IMR-90 (cell line): ENCODE measurements at regions not wholly inside any gene's neighbourhood (a gene's known extent, or its start where the extent isn't known, plus 50 kb on each side); places are given as distances from the start of the nearest gene placed in this dataset.
A peak's percentile ranks its signal among the peaks of the same experiment; 100 is the strongest.

Experiments
- ATAC-seq: fragments of 200-7000 bp; cut with Tn5 transposase; 2 replicates; pipeline ENCODE4 v1.9.1; 2020; ENCODE audit warnings: low read depth, mild to moderate bottlenecking, moderate library complexity
- BruUV-seq: library from RNA; stranded (reverse); fragments of 400-500 nt; replicated peaks from 2 replicates; lab custom pipeline; 2021; lab: Mats Ljungman, UMichigan
- CTCF ChIA-PET: fragments of 300-600 bp; formaldehyde crosslinking; extraction: SDS; loops from one replicate; lab custom pipeline; 2021; ENCODE audit warnings: antibody characterized with exemption; lab: Yijun Ruan, JAX
- POLR2A ChIA-PET: fragments of 300-600 bp; sonication (Branson Sonifier 250); formaldehyde crosslinking; loops from one replicate; lab custom pipeline; 2022; ENCODE audit warnings: antibody characterized with exemption; ENCODE audit not compliant: unreplicated experiment; lab: Charles Lee
- DNase-seq: peaks from one replicate; pipeline ENCODE4 v3.0.0; 2013
- H2AFZ ChIP-seq: replicated peaks from 2 replicates; pipeline ENCODE3; 2013; ENCODE audit warnings: low read length, mild to moderate bottlenecking; ENCODE audit not compliant: poor library complexity
- H2AK5ac ChIP-seq: 2 replicates; pipeline ENCODE4 v1.6.1; 2013; ENCODE audit warnings: low read depth, low read length, inconsistent platforms
- H2AK9ac ChIP-seq: replicated peaks from 2 replicates; pipeline ENCODE3; 2013; ENCODE audit warnings: mild to moderate bottlenecking, low read depth, low read length, moderate library complexity; ENCODE audit not compliant: poor library complexity
- H2BK120ac ChIP-seq: 2 replicates; pipeline ENCODE4 v1.6.1; 2013; ENCODE audit warnings: low read depth, low read length, inconsistent platforms
- H2BK15ac ChIP-seq: 3 replicates; pipeline ENCODE4 v1.6.1; 2013; ENCODE audit warnings: low read depth, low read length, inconsistent platforms
- H2BK20ac ChIP-seq: 2 replicates; pipeline ENCODE4 v1.6.1; 2013; ENCODE audit warnings: low read depth, mild to moderate bottlenecking, inconsistent platforms, low read length, moderate library complexity
- H2BK5ac ChIP-seq: 2 replicates; pipeline ENCODE4 v1.6.1; 2013; ENCODE audit warnings: mild to moderate bottlenecking, low read depth, low read length, inconsistent platforms; ENCODE audit not compliant: poor library complexity, severe bottlenecking
- H3K14ac ChIP-seq: replicated peaks from 2 replicates; pipeline ENCODE4 v1.6.1; 2013; ENCODE audit warnings: low read depth, low read length, inconsistent platforms
- H3K18ac ChIP-seq: 2 replicates; pipeline ENCODE4 v1.6.1; 2013; ENCODE audit warnings: low read depth, low read length, control low read depth
- H3K23ac ChIP-seq: 2 replicates; pipeline ENCODE4 v1.6.1; 2013; ENCODE audit warnings: low read depth, low read length, inconsistent platforms
- H3K27ac ChIP-seq: 2 replicates; pipeline ENCODE4 v1.5.1; 2013; ENCODE audit warnings: mild to moderate bottlenecking, control low read depth, low read length; ENCODE audit not compliant: insufficient read depth
- H3K27me3 ChIP-seq: 2 replicates; pipeline ENCODE4 v1.6.1; 2013; ENCODE audit warnings: low read length; ENCODE audit not compliant: control insufficient read depth, insufficient read depth
- H3K36me3 ChIP-seq: 2 replicates; pipeline ENCODE4 v1.6.1; 2013; ENCODE audit warnings: low read length, mixed read lengths; ENCODE audit not compliant: control insufficient read depth, insufficient read depth
- H3K4ac ChIP-seq: 2 replicates; pipeline ENCODE4 v1.6.1; 2013; ENCODE audit warnings: low read depth, low read length, inconsistent platforms
- H3K4me1 ChIP-seq: 2 replicates; pipeline ENCODE4 v1.6.1; 2013; ENCODE audit warnings: low read length, mixed read lengths; ENCODE audit not compliant: control insufficient read depth, insufficient read depth
- H3K4me2 ChIP-seq: 2 replicates; pipeline ENCODE4 v1.6.1; 2013; ENCODE audit warnings: low read depth, mild to moderate bottlenecking, control low read depth, low read length, moderate library complexity
- H3K4me3 ChIP-seq: 2 replicates; pipeline ENCODE4 v1.5.1; 2013; ENCODE audit warnings: low read depth, mild to moderate bottlenecking, control low read depth, low read length, moderate library complexity; ENCODE audit not compliant: insufficient read depth
- H3K56ac ChIP-seq: 2 replicates; pipeline ENCODE4 v1.6.1; 2013; ENCODE audit warnings: low read length, inconsistent platforms; ENCODE audit not compliant: insufficient read depth; ENCODE audit errors: extremely low read depth
- H3K79me1 ChIP-seq, 2 experiments: 2 replicates each; pipeline ENCODE4 v1.6.1; 2013; ENCODE audit warnings: low read length in 2 of 2, inconsistent platforms in 1 of 2, low read depth in 1 of 2
- H3K9ac ChIP-seq: 2 replicates; pipeline ENCODE4 v1.6.1; 2013; ENCODE audit warnings: low read depth, low read length, control low read depth
- H3K9me1 ChIP-seq: 2 replicates; pipeline ENCODE4 v1.6.1; 2013; ENCODE audit warnings: low read length, inconsistent platforms; ENCODE audit not compliant: insufficient read depth
- H3K9me3 ChIP-seq: 2 replicates; pipeline ENCODE4 v1.6.1; 2013; ENCODE audit warnings: low read length; ENCODE audit not compliant: control insufficient read depth, insufficient read depth
- H4K20me1 ChIP-seq: 2 replicates; pipeline ENCODE4 v1.6.1; 2013; ENCODE audit warnings: low read length, inconsistent platforms; ENCODE audit not compliant: insufficient read depth
- H4K5ac ChIP-seq: 2 replicates; pipeline ENCODE4 v1.6.1; 2013; ENCODE audit warnings: mild to moderate bottlenecking, low read depth, low read length, control low read depth
- H4K8ac ChIP-seq, 2 experiments: 2 replicates each; pipeline ENCODE4 v1.6.1; 2013; ENCODE audit warnings: low read depth in 2 of 2, low read length in 2 of 2, control low read depth in 1 of 2, inconsistent platforms in 1 of 2
- H4K91ac ChIP-seq: 2 replicates; pipeline ENCODE4 v1.6.1; 2013; ENCODE audit warnings: low read depth, low read length, inconsistent platforms; ENCODE audit not compliant: insufficient read depth
- BHLHE40 ChIP-seq: fragments of 150-350 bp; IDR thresholded peaks from 2 replicates; pipeline ENCODE4 v1.6.1; 2016; ENCODE audit warnings: mild to moderate bottlenecking, low read depth, low read length
- CEBPB ChIP-seq: IDR thresholded peaks from 2 replicates; pipeline ENCODE4 v1.6.1; 2012; ENCODE audit warnings: low read depth, low read length, improper control_type of control experiment
- CHD1 ChIP-seq: IDR thresholded peaks from 2 replicates; pipeline ENCODE4 v1.6.1; 2012; ENCODE audit warnings: low read depth, low read length, improper control_type of control experiment
- FOS ChIP-seq: fragments of 150-350 bp; IDR thresholded peaks from 2 replicates; pipeline ENCODE4 v1.6.1; 2016; ENCODE audit warnings: low read depth, low read length
- MAFK ChIP-seq: IDR thresholded peaks from 2 replicates; pipeline ENCODE4 v1.6.1; 2012; ENCODE audit warnings: low read depth, low read length, improper control_type of control experiment
- MAZ ChIP-seq: IDR thresholded peaks from 2 replicates; pipeline ENCODE4 v1.6.1; 2012; ENCODE audit warnings: low read depth, mild to moderate bottlenecking, low read length, improper control_type of control experiment, moderate library complexity, borderline replicate concordance
- MXI1 ChIP-seq: IDR thresholded peaks from 2 replicates; pipeline ENCODE4 v1.6.1; 2012; ENCODE audit warnings: low read depth, mild to moderate bottlenecking, low read length, moderate library complexity, borderline replicate concordance
- NFE2L2 ChIP-seq: fragments of 150-350 bp; IDR thresholded peaks from 2 replicates; pipeline ENCODE4 v1.6.1; 2016; ENCODE audit warnings: low read depth, mild to moderate bottlenecking, low read length
- POLR2A ChIP-seq: IDR thresholded peaks from 2 replicates; pipeline ENCODE4 v1.6.1; 2012; ENCODE audit warnings: mild to moderate bottlenecking, low read depth, low read length
- RCOR1 ChIP-seq: IDR thresholded peaks from 2 replicates; pipeline ENCODE4 v1.6.1; 2012; ENCODE audit warnings: mild to moderate bottlenecking, low read length, improper control_type of control experiment; ENCODE audit not compliant: insufficient replicate concordance
- RFX5 ChIP-seq: IDR thresholded peaks from 2 replicates; pipeline ENCODE4 v1.8.0; 2012; ENCODE audit warnings: low read depth, mild to moderate bottlenecking, low read length, moderate library complexity
- SMC3 ChIP-seq: fragments of 150-350 bp; IDR thresholded peaks from 2 replicates; pipeline ENCODE4 v1.6.1; 2016; ENCODE audit warnings: low read depth, mild to moderate bottlenecking, antibody characterized with exemption, low read length, moderate library complexity
- WGBS, 2 experiments: methylation state at CpG; one replicate each; pipeline versions ENCODE4 v1.1.5 to v1.1.7; 2013; ENCODE audit warnings: missing lambda C conversion rate in 2 of 2; ENCODE audit not compliant: insufficient read length in 1 of 2; ENCODE audit errors: extremely low coverage in 2 of 2; 5-methylcytosine and 5-hydroxymethylcytosine counted together
- dilution Hi-C: fragments of 300-500 bp; cut with HindIII; formaldehyde crosslinking; loops from one replicate; pipeline ENCODE4 v1.14.3; 2018; ENCODE audit warnings: low sequenced_read_pairs; ENCODE audit not compliant: unreplicated experiment
- in situ Hi-C: fragments of 300-500 bp; cut with MboI; formaldehyde crosslinking; loops from 3 replicates; pipeline ENCODE4 v1.14.3; 2019; ENCODE audit warnings: low sequenced_read_pairs, inconsistent platforms, mixed read lengths
- intact Hi-C: fragments of 100-400 bp; cut with micrococcal nuclease; formaldehyde crosslinking; loops from 2 replicates; pipeline ENCODE4 v1.10.0; 2022
- TF ChIP-seq, protein P1 (sequence below): fragments of 150-350 bp; IDR thresholded peaks from 2 replicates; pipeline ENCODE4 v1.6.1; 2017; ENCODE audit warnings: mild to moderate bottlenecking, antibody characterized with exemption, low read length, low read depth
- TF ChIP-seq, protein P2 (sequence below): fragments of 150-350 bp; IDR thresholded peaks from 2 replicates; pipeline ENCODE4 v1.6.1; 2016; ENCODE audit warnings: low read depth, mild to moderate bottlenecking, low read length, moderate library complexity, borderline replicate concordance
- TF ChIP-seq, protein P3 (sequence below): conservative IDR thresholded peaks from 2 replicates; pipeline ENCODE4 v1.5.1; 2012; ENCODE audit warnings: mild to moderate bottlenecking, low read depth, low read length, improper control_type of control experiment

DNA sequence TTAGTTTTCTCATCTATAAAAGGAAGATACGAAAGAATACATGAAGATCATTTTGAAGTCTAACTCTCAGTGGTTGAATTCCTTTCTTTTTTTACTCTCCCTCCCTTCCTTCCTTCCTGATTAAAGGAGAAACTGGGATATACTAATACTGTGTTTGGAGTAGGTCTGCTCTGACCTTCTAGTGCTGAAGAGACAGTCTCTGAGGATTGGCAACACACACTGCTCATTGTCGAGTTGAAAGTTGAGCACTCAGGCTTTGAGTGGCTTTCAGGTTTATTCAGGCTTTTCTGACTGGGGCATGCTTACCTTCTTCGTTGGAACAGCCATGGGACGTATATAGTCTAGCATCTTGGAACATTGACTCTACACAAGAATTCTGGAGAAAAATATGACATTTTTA lies 86.9 kb upstream of the RPS23 start:
- CTCF ChIA-PET, result interaction anchor here (0.7 to 2.4 kb wide), 7 partner anchors 13 to 277 kb away, joined by 3 to 7 read pairs (median 3); no protein-coding TSS in a partner anchor
- intact Hi-C loops (no loop called here), dilution Hi-C loops (no loop called here), in situ Hi-C loops (loop anchor here (10.0 to 25.0 kb wide), 3 partner anchors 280 to 697 kb away; no protein-coding TSS in a partner anchor)
- Histone ChIP-seq H3K27me3 (no peaks in the 10 kb centered on the region), H3K9me1 (no peaks in the 10 kb centered on the region), H3K4me3 (no peak overlapping the region), H2BK5ac (no peak overlapping the region), H2BK15ac (peak overlapping the region; percentile 25; the same call in 1 of the 3 replicates), H3K18ac (0 out of 2 replicates have a peak overlapping the region, but pooled peaks have one; percentile 45), H4K8ac (0 out of 4 replicates have a peak overlapping the region, but pooled peaks of 1 of the 2 experiments have one; percentile 41), H2AFZ (no peak overlapping the region), H3K36me3 (no peaks in the 10 kb centered on the region), H3K14ac (no peak overlapping the region; the same call in none of the 2 replicates), H3K56ac (no peak overlapping the region), H3K4me2 (no peak overlapping the region), H2BK20ac (peak overlapping the region; percentile 61; the same call in 1 of the 2 replicates), H3K27ac (no peak overlapping the region), H3K79me1 (no peaks in the 10 kb centered on the region), H3K9ac (no peak overlapping the region), H3K4me1 (no peaks in the 10 kb centered on the region), H2AK5ac (peak overlapping the region; percentile 45; the same call in 1 of the 2 replicates), H4K91ac (0 out of 2 replicates have a peak overlapping the region, but pooled peaks have one; percentile 31), H2AK9ac (no peak overlapping the region), H3K4ac (peak overlapping the region; percentile 39; the same call in 1 of the 2 replicates), H3K23ac (no peak overlapping the region), H4K20me1 (no peaks in the 10 kb centered on the region), H3K9me3 (no peaks in the 10 kb centered on the region), H4K5ac (no peak overlapping the region), H2BK120ac (peak overlapping the region; percentile 85; the same call in 1 of the 2 replicates)
- TF ChIP-seq POLR2A, result no peak
- TF ChIP-seq, protein P1, sequence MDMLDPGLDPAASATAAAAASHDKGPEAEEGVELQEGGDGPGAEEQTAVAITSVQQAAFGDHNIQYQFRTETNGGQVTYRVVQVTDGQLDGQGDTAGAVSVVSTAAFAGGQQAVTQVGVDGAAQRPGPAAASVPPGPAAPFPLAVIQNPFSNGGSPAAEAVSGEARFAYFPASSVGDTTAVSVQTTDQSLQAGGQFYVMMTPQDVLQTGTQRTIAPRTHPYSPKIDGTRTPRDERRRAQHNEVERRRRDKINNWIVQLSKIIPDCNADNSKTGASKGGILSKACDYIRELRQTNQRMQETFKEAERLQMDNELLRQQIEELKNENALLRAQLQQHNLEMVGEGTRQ, result no peak
- no peak for TF ChIP-seq SMC3
- no peak for TF ChIP-seq FOS
- TF ChIP-seq CEBPB, result no peak
- no peak for TF ChIP-seq CHD1
- TF ChIP-seq MAFK, result no peak
- TF ChIP-seq BHLHE40, result no peak
- TF ChIP-seq MXI1, result no peak
- TF ChIP-seq, protein P2, sequence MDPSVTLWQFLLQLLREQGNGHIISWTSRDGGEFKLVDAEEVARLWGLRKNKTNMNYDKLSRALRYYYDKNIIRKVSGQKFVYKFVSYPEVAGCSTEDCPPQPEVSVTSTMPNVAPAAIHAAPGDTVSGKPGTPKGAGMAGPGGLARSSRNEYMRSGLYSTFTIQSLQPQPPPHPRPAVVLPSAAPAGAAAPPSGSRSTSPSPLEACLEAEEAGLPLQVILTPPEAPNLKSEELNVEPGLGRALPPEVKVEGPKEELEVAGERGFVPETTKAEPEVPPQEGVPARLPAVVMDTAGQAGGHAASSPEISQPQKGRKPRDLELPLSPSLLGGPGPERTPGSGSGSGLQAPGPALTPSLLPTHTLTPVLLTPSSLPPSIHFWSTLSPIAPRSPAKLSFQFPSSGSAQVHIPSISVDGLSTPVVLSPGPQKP, result no peak
- TF ChIP-seq RCOR1, result no peak
- TF ChIP-seq, protein P3, sequence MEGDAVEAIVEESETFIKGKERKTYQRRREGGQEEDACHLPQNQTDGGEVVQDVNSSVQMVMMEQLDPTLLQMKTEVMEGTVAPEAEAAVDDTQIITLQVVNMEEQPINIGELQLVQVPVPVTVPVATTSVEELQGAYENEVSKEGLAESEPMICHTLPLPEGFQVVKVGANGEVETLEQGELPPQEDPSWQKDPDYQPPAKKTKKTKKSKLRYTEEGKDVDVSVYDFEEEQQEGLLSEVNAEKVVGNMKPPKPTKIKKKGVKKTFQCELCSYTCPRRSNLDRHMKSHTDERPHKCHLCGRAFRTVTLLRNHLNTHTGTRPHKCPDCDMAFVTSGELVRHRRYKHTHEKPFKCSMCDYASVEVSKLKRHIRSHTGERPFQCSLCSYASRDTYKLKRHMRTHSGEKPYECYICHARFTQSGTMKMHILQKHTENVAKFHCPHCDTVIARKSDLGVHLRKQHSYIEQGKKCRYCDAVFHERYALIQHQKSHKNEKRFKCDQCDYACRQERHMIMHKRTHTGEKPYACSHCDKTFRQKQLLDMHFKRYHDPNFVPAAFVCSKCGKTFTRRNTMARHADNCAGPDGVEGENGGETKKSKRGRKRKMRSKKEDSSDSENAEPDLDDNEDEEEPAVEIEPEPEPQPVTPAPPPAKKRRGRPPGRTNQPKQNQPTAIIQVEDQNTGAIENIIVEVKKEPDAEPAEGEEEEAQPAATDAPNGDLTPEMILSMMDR, result no peak
- no peak for TF ChIP-seq MAZ
- no peak for TF ChIP-seq NFE2L2
- no peak for TF ChIP-seq RFX5
- DNase-seq (no peak), ATAC-seq (no peak)
- WGBS, 2 experiments, result 60% methylated on average over 1 of the region's 4 CpGs; no CpG with 5 or more reads in 1 of the 2 experiments
- BruUV-seq, result no TSS peak
- POLR2A ChIA-PET, result no interaction called here
